ENCODE measurements at regions not wholly inside any gene's neighbourhood (a gene's known extent, or its start where the extent isn't known, plus 50 kb on each side); places are given as distances from the start of the nearest gene placed in this dataset.

DNA sequence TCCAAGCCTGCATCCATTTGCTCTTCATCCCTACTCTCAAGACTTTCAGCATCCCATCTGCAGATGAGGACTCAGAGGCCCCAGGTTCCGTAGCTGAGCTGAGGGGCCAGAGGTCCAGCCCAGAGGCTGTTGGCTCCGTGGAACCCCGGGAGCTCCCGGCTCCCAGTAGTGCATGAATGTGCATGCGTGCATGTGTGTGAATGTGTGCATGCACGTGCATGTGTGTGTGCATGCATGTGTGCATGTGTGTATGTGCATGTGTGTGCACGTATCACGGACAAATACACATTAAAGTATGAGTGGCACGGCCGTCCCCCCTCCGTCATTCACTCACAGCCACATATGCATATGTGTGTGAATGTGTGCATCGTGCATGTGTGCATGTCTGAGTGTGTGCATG is 149.9 kb downstream of the KIF26A start:
- no peak overlapping the region for H3K4me3 Mint-ChIP-seq (ENCODE audit: unreplicated experiment)
- DNase-seq (ENCODE audit: low spot score), result no peak
- H3K27me3 Mint-ChIP-seq (ENCODE audit: unreplicated experiment), result peaks cover 8% of the 10 kb centered on the region
- no peak overlapping the region for H3K27ac Mint-ChIP-seq (ENCODE audit: unreplicated experiment)
- H3K4me1 Mint-ChIP-seq (ENCODE audit: unreplicated experiment), result peaks cover 5% of the 10 kb centered on the region
- H3K9me3 Mint-ChIP-seq (ENCODE audit: unreplicated experiment), result no peaks in the 10 kb centered on the region
- H3K36me3 Mint-ChIP-seq (ENCODE audit: low read depth, unreplicated experiment), result no peaks in the 10 kb centered on the region
- no peak for TF ChIP-seq CTCF (IDR thresholded peaks at IDR 0.05; ENCODE audit: unreplicated experiment)

DNA sequence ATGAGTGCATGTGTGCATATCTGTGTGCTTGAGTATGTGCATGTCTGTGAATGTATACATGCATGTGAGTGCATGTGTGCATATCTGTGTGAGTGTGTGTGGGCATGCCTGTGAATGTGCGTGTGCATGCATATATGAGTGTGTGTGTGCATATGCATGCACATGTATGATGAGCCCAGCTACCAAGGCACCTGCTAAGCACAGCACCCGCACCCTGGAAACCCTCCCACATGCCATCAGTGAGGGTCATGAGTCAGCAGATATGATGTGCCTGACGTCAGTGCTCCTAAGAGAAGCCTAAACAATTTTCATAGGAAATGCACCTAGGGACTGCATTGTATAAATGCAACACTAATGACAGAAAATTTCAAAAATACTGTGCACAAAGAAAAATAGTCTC is 151.1 kb downstream of the KIF26A start:
- DNase-seq (ENCODE audit: low spot score), result no peak

DNA sequence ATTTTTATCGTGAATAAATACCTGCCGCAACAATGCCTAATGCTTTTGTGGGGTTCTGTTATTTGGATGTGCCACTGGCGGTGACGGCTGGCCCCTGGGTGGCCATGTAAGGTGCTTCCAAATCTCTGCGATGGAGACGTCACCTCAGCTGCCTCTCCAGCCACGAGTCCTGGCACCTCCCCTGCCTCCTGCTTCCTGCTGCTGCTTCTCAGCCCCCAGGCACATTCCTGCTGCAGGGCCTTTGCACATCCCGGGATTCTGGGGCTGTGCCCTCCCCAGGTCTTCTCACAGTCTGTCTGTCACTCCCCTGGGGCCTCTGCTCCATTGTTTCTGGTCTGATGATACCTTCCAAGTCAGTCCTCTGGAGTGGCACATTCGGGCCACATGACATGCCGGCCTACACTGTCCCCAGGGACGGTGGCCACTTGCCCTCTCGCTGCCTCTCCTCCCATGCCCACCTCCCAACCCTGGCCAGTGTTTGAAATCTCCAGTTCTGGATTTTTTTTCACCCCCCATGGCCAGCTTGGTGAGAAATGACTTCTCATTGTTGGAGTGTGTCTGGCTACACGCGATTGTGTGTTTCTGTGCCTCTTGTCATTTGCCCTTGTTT is 151.8 kb downstream of the KIF26A start:
- H3K4me3 Mint-ChIP-seq (ENCODE audit: unreplicated experiment), result no peak overlapping the region
- H3K9me3 Mint-ChIP-seq (ENCODE audit: unreplicated experiment), result no peaks in the 10 kb centered on the region
- H3K27me3 Mint-ChIP-seq (ENCODE audit: unreplicated experiment), result peaks cover 9% of the 10 kb centered on the region
- H3K36me3 Mint-ChIP-seq (ENCODE audit: low read depth, unreplicated experiment), result no peaks in the 10 kb centered on the region
- peaks cover 5% of the 10 kb centered on the region for H3K4me1 Mint-ChIP-seq (ENCODE audit: unreplicated experiment)
- DNase-seq (ENCODE audit: low spot score), result no peak
- TF ChIP-seq CTCF (IDR thresholded peaks at IDR 0.05; ENCODE audit: unreplicated experiment), result no peak
- no peak overlapping the region for H3K27ac Mint-ChIP-seq (ENCODE audit: unreplicated experiment)

More for the DNA sequence above, 151.1 kb downstream of the KIF26A start:
- peaks cover 5% of the 10 kb centered on the region for H3K4me1 Mint-ChIP-seq (ENCODE audit: unreplicated experiment)
- H3K27me3 Mint-ChIP-seq (ENCODE audit: unreplicated experiment), result peaks cover 9% of the 10 kb centered on the region
- no peaks in the 10 kb centered on the region for H3K9me3 Mint-ChIP-seq (ENCODE audit: unreplicated experiment)
- no peaks in the 10 kb centered on the region for H3K36me3 Mint-ChIP-seq (ENCODE audit: low read depth, unreplicated experiment)
- no peak for TF ChIP-seq CTCF (IDR thresholded peaks at IDR 0.05; ENCODE audit: unreplicated experiment)
- no peak overlapping the region for H3K4me3 Mint-ChIP-seq (ENCODE audit: unreplicated experiment)
- H3K27ac Mint-ChIP-seq (ENCODE audit: unreplicated experiment), result no peak overlapping the region

DNA sequence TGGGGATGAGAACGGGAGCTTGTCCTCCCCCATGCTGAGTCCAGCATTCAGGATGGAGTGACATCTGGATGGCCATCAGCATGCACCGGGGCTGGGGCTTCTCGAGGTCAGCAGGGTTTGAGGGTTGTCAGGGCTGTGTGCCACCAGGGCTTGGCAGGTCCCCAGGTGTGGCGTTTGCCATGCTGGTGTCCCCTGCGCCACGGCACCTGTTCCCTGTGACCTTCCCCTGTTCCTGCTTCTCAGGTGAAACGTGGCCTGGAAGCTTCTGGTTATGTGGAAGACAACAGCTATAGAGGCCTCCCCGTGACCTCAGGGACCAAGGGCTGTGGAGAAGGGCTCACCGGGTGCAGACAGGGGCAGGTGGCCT is 152.4 kb downstream of the KIF26A start:
- peaks cover 9% of the 10 kb centered on the region for H3K27me3 Mint-ChIP-seq (ENCODE audit: unreplicated experiment)
- H3K27ac Mint-ChIP-seq (ENCODE audit: unreplicated experiment), result no peak overlapping the region
- no peak overlapping the region for H3K4me3 Mint-ChIP-seq (ENCODE audit: unreplicated experiment)
- no peaks in the 10 kb centered on the region for H3K9me3 Mint-ChIP-seq (ENCODE audit: unreplicated experiment)
- H3K36me3 Mint-ChIP-seq (ENCODE audit: low read depth, unreplicated experiment), result no peaks in the 10 kb centered on the region
- no peak for DNase-seq (ENCODE audit: low spot score)
- peaks cover 5% of the 10 kb centered on the region for H3K4me1 Mint-ChIP-seq (ENCODE audit: unreplicated experiment)
- no peak for TF ChIP-seq CTCF (IDR thresholded peaks at IDR 0.05; ENCODE audit: unreplicated experiment)

DNA sequence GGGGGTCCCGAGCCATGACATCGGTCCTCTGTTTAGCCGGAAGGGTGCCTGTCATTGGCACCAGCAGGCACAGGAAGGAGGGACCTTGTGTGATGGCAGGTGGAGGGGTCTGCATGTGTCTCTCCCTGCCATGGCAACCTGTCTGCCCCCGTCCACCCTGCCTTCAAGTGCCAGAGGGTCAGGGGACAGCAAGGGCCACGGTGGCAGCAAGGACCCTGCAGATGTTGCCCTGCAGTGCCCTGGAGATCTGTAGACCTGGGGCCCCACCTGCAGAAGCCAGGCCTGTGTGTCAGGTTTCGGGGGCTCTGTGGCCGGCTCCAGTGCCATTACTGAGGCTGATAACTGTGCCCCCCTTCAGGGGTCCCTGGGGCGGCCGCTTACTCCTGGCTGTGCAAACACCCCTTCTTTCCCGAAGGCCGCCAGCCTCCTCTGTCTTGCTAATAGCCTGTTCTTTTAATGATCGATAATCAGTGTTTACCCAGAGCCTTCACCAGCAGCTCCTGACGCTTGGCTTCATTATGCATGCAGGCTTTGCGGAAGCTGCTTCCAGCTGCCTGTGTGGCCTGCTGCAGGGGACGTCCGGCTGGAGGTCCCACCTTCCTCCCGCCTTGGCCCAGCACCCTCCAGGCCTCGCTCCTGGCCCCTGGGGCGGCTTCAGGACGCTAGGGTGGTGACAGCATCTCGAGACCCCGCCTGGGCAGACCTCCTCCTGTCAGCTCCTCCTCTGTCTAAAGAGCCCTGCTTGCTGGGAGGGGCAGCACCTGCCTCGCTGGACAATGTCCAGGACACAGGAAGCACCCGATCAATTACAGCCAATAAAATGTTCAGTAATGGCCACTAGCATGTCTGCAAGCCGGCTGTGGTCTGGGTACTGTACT is 153.0 kb downstream of the KIF26A start:
- no peak overlapping the region for H3K27ac Mint-ChIP-seq (ENCODE audit: unreplicated experiment)
- peaks cover 5% of the 10 kb centered on the region for H3K4me1 Mint-ChIP-seq (ENCODE audit: unreplicated experiment)
- DNase-seq (ENCODE audit: low spot score), result peak; percentile 44
- TF ChIP-seq CTCF (IDR thresholded peaks at IDR 0.05; ENCODE audit: unreplicated experiment), result no peak
- no peaks in the 10 kb centered on the region for H3K9me3 Mint-ChIP-seq (ENCODE audit: unreplicated experiment)
- no peaks in the 10 kb centered on the region for H3K36me3 Mint-ChIP-seq (ENCODE audit: low read depth, unreplicated experiment)
- H3K4me3 Mint-ChIP-seq (ENCODE audit: unreplicated experiment), result no peak overlapping the region
- H3K27me3 Mint-ChIP-seq (ENCODE audit: unreplicated experiment), result peaks cover 9% of the 10 kb centered on the region

Measured in endothelial cell (in vitro differentiated cells).